ENCODE measurements at regions not wholly inside any gene's neighbourhood (a gene's known extent, or its start where the extent isn't known, plus 50 kb on each side); places are given as distances from the start of the nearest gene placed in this dataset.

GRCh38 chr3:89038869-89039268, 68.6 kb upstream of the EPHA3 start:
- in situ Hi-C loops (cut with MboI; ENCODE audit: low sequenced_read_pairs in 4 of 4) = no loop called here
- no peak for DNase-seq
- no peaks in the 10 kb centered on the region for H3K4me1 ChIP-seq
- H3K4me3 ChIP-seq = no peak overlapping the region
- H3K27ac ChIP-seq = no peak overlapping the region
- TF ChIP-seq CTCF (IDR thresholded peaks at IDR 0.05 in 4 of 5, conservative IDR thresholded peaks at IDR 0.05 in 1 of 5) (no peak), POLR2A (IDR thresholded peaks at IDR 0.05) (no peak)
- no peak for ATAC-seq
- no peaks in the 10 kb centered on the region for H3K36me3 ChIP-seq
- intact Hi-C loops (cut with DNase I; ENCODE audit: low total_unique reads) = no loop called here
- no peaks in the 10 kb centered on the region for H3K27me3 ChIP-seq
- H3K9me3 ChIP-seq = no peaks in the 10 kb centered on the region

DNA sequence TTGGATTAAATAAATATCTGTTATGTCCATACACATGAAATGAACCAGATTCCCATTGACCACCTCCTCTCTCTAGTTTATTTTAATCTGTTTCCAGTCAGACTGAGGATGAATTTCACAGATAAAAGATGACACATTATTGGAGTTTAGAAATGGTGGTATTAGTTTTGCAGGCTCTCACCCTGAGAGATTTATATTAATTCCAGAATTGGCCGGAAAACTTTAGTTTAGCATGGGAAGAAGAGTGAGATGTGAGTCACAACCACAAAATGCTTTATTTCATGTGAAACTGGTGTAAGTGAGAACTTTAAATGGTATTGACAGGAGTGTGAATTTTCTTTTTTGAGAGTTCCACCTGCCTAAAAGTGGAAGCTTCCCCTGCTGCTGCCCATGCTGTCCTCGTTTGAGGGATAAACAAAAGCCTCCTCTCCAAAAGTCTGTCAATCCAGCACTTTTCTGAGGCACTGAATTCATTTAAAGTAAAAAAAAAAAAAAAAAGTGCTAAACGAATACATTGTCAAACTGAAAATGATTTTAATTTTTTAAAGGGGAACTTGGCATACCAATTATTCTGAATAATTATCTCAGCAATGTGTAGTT, 65.1 kb upstream of the EPHA3 start:
- TF ChIP-seq POLR2A (IDR thresholded peaks at IDR 0.05) = no peak
- no peak for TF ChIP-seq CTCF (IDR thresholded peaks at IDR 0.05 in 4 of 5, conservative IDR thresholded peaks at IDR 0.05 in 1 of 5)
- in situ Hi-C loops (cut with MboI; ENCODE audit: low sequenced_read_pairs in 4 of 4) = no loop called here
- no peaks in the 10 kb centered on the region for H3K36me3 ChIP-seq
- H3K9me3 ChIP-seq = no peaks in the 10 kb centered on the region
- intact Hi-C loops (cut with DNase I; ENCODE audit: low total_unique reads) = no loop called here
- no peaks in the 10 kb centered on the region for H3K4me1 ChIP-seq
- H3K4me3 ChIP-seq = no peak overlapping the region
- ATAC-seq = no peak
- no peaks in the 10 kb centered on the region for H3K27me3 ChIP-seq
- no peak for DNase-seq
- H3K27ac ChIP-seq = no peak overlapping the region

- Histone ChIP-seq H3K36me3 (no peaks in the 10 kb centered on the region), H3K4me3 (no peak overlapping the region), H3K27ac (no peak overlapping the region), H3K27me3 (no peaks in the 10 kb centered on the region), H3K9me3 (no peaks in the 10 kb centered on the region), H3K4me1 (no peaks in the 10 kb centered on the region)
- DNase-seq (no peak), ATAC-seq (no peak)
- TF ChIP-seq POLR2A (IDR thresholded peaks at IDR 0.05) (no peak), CTCF (IDR thresholded peaks at IDR 0.05 in 4 of 5, conservative IDR thresholded peaks at IDR 0.05 in 1 of 5) (no peak)
- in situ Hi-C loops (cut with MboI; ENCODE audit: low sequenced_read_pairs in 4 of 4) (no loop called here), intact Hi-C loops (cut with DNase I; ENCODE audit: low total_unique reads) (no loop called here)
These were observed 64.0 kb upstream of the EPHA3 start for GRCh38 chr3:89043406-89043932.

DNA sequence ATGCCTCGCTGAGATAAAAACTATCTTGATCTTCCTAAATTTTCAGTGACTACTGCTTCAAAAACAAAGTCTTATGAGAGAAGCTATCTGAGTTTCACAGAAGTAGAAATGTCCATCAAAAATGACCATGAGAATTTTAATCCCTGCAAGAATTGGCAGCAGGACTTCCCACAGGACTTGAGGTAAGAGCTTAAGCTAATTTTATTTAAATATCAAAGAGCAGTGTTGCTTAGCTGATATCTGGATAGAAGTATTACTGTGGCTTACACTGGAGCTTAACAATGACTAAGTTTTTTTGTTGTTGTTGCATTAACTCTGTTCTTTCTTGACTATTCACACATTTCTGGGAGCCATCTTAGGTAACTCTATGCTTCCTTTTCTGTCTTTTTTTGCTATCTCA, 60.8 kb upstream of the EPHA3 start:
- H3K27ac ChIP-seq = no peak overlapping the region
- intact Hi-C loops (cut with DNase I; ENCODE audit: low total_unique reads) (no loop called here), in situ Hi-C loops (cut with MboI; ENCODE audit: low sequenced_read_pairs in 4 of 4) (no loop called here)
- TF ChIP-seq POLR2A (IDR thresholded peaks at IDR 0.05) (no peak), CTCF (IDR thresholded peaks at IDR 0.05 in 4 of 5, conservative IDR thresholded peaks at IDR 0.05 in 1 of 5) (no peak)
- ATAC-seq = no peak
- no peaks in the 10 kb centered on the region for H3K27me3 ChIP-seq
- H3K4me1 ChIP-seq = no peaks in the 10 kb centered on the region
- no peak for DNase-seq
- H3K36me3 ChIP-seq = no peaks in the 10 kb centered on the region
- H3K4me3 ChIP-seq = no peak overlapping the region
- no peaks in the 10 kb centered on the region for H3K9me3 ChIP-seq

GRCh38 chr3:89049119-89049518, 58.3 kb upstream of the EPHA3 start:
- DNase-seq (no peak), ATAC-seq (no peak)
- no peak overlapping the region for H3K27ac ChIP-seq
- H3K4me1 ChIP-seq = no peaks in the 10 kb centered on the region
- intact Hi-C loops (cut with DNase I; ENCODE audit: low total_unique reads) = no loop called here
- H3K27me3 ChIP-seq = no peaks in the 10 kb centered on the region
- H3K4me3 ChIP-seq = no peak overlapping the region
- TF ChIP-seq POLR2A (IDR thresholded peaks at IDR 0.05) (no peak), CTCF (IDR thresholded peaks at IDR 0.05 in 4 of 5, conservative IDR thresholded peaks at IDR 0.05 in 1 of 5) (no peak)
- H3K9me3 ChIP-seq = no peaks in the 10 kb centered on the region
- in situ Hi-C loops (cut with MboI; ENCODE audit: low sequenced_read_pairs in 4 of 4) = no loop called here
- H3K36me3 ChIP-seq = no peaks in the 10 kb centered on the region
